Mesothelial cell of epicardium (in vitro differentiated cells): ENCODE measurements at regions not wholly inside any gene's neighbourhood (a gene's known extent, or its start where the extent isn't known, plus 50 kb on each side); places are given as distances from the start of the nearest gene placed in this dataset.
"Not testable (repeated sequence)": the region's sequence is repeated elsewhere in the genome, so short reads cannot be mapped to it uniquely, and the experiment has no call there.

Source experiments
- DNase-seq, 2 experiments: peaks; one replicate each; pipeline ENCODE4 v3.0.0; 2021; ENCODE audit warnings: low spot score in 2 of 2; ENCODE audit not compliant: unreplicated experiment in 2 of 2
- H3K27ac Mint-ChIP-seq: 2 replicates; pipeline ENCODE4 v1.8.0; 2021; ENCODE audit warnings: mixed read lengths
- H3K27me3 Mint-ChIP-seq: 2 replicates; pipeline ENCODE4 v1.8.0; 2021; ENCODE audit warnings: low read depth, mixed read lengths
- H3K36me3 Mint-ChIP-seq: 2 replicates; pipeline ENCODE4 v1.8.0; 2021; ENCODE audit warnings: mixed read lengths
- H3K4me1 Mint-ChIP-seq: 2 replicates; pipeline ENCODE4 v1.8.0; 2021; ENCODE audit warnings: mixed read lengths
- H3K4me3 Mint-ChIP-seq: 2 replicates; pipeline ENCODE4 v1.8.0; 2021; ENCODE audit warnings: mild to moderate bottlenecking, moderate library complexity, mixed read lengths
- H3K9me3 Mint-ChIP-seq: 2 replicates; pipeline ENCODE4 v1.8.0; 2021; ENCODE audit warnings: mixed read lengths
- CTCF ChIP-seq: fragments of 200-600 bp; sonication (generic); IDR thresholded peaks from one replicate; pipeline ENCODE4 v1.5.0; 2021; ENCODE audit warnings: antibody characterized with exemption; ENCODE audit not compliant: unreplicated experiment

- Mint-ChIP-seq H3K27ac (peak overlapping the region; percentile 85), H3K27me3 (no peaks in the 10 kb centered on the region), H3K4me3 (no peak overlapping the region), H3K9me3 (peaks cover 41% of the 10 kb centered on the region), H3K36me3 (peaks cover 4% of the 10 kb centered on the region), H3K4me1 (peaks cover 38% of the 10 kb centered on the region)
- TF ChIP-seq CTCF, result no peak
- DNase-seq, result no peak
Measured at GRCh38 chr19:21611659-21612402, 106.4 kb downstream of the ZNF429 start.

GRCh38 chr19:21610787-21611186 lies 105.4 kb downstream of the ZNF429 start:
- no peak overlapping the region for H3K4me3 Mint-ChIP-seq
- TF ChIP-seq CTCF, result no peak
- no peak for DNase-seq
- H3K4me1 Mint-ChIP-seq, result peaks cover 39% of the 10 kb centered on the region
- no peaks in the 10 kb centered on the region for H3K27me3 Mint-ChIP-seq
- no peak overlapping the region for H3K27ac Mint-ChIP-seq
- peaks cover 4% of the 10 kb centered on the region for H3K36me3 Mint-ChIP-seq
- peaks cover 41% of the 10 kb centered on the region for H3K9me3 Mint-ChIP-seq

GRCh38 chr19:21610341-21610740 lies 104.9 kb downstream of the ZNF429 start:
- TF ChIP-seq CTCF, result no peak
- Mint-ChIP-seq H3K27me3 (no peaks in the 10 kb centered on the region), H3K27ac (no peak overlapping the region), H3K4me1 (peaks cover 42% of the 10 kb centered on the region), H3K36me3 (peaks cover 2% of the 10 kb centered on the region), H3K9me3 (peaks cover 39% of the 10 kb centered on the region), H3K4me3 (no peak overlapping the region)
- DNase-seq, result no peak

GRCh38 chr19:21608571-21608970 lies 103.2 kb downstream of the ZNF429 start:
- H3K27me3 Mint-ChIP-seq, result no peaks in the 10 kb centered on the region
- H3K4me3 Mint-ChIP-seq, result no peak overlapping the region
- no peak for DNase-seq
- H3K27ac Mint-ChIP-seq, result peak overlapping the region; percentile 67
- peaks cover 59% of the 10 kb centered on the region for H3K4me1 Mint-ChIP-seq
- H3K36me3 Mint-ChIP-seq, result no peaks in the 10 kb centered on the region
- TF ChIP-seq CTCF, result no peak
- peaks cover 42% of the 10 kb centered on the region for H3K9me3 Mint-ChIP-seq

- Mint-ChIP-seq H3K9me3 (peaks cover 35% of the 10 kb centered on the region), H3K4me1 (peaks cover 66% of the 10 kb centered on the region), H3K36me3 (no peaks in the 10 kb centered on the region), H3K27me3 (no peaks in the 10 kb centered on the region), H3K4me3 (no peak overlapping the region), H3K27ac (peak overlapping the region; percentile 69)
- DNase-seq, result no peak
- no peak for TF ChIP-seq CTCF
Measured at GRCh38 chr19:21607449-21607848, 102.0 kb downstream of the ZNF429 start.

GRCh38 chr19:21607011-21607410 lies 101.6 kb downstream of the ZNF429 start:
- H3K4me1 Mint-ChIP-seq, result peaks cover 65% of the 10 kb centered on the region
- H3K9me3 Mint-ChIP-seq, result peaks cover 31% of the 10 kb centered on the region
- H3K27me3 Mint-ChIP-seq, H3K27ac Mint-ChIP-seq, H3K36me3 Mint-ChIP-seq, H3K4me3 Mint-ChIP-seq, DNase-seq: not testable (repeated sequence)

- DNase-seq, result not testable (repeated sequence)
- peaks cover 29% of the 10 kb centered on the region for H3K9me3 Mint-ChIP-seq
Measured at GRCh38 chr19:21606326-21606725, 100.9 kb downstream of the ZNF429 start.

More at GRCh38 chr19:21606326-21606725, 100.9 kb downstream of the ZNF429 start:
- not testable (repeated sequence) for H3K27ac Mint-ChIP-seq, H3K4me3 Mint-ChIP-seq, H3K27me3 Mint-ChIP-seq, H3K36me3 Mint-ChIP-seq
- H3K4me1 Mint-ChIP-seq, result peaks cover 62% of the 10 kb centered on the region
